AG09309 (cell line): ENCODE measurements at regions not wholly inside any gene's neighbourhood (a gene's known extent, or its start where the extent isn't known, plus 50 kb on each side); places are given as distances from the start of the nearest gene placed in this dataset.

Source experiments
- DNase-seq: peaks from one replicate; pipeline ENCODE4 v3.0.0-alpha.2; 2010; ENCODE audit warnings: low read depth
- H3K4me3 ChIP-seq: 2 replicates; pipeline ENCODE4 v1.5.1; 2011; ENCODE audit warnings: mild to moderate bottlenecking, low read depth, low read length, moderate library complexity; ENCODE audit not compliant: control insufficient read depth
- CTCF ChIP-seq: IDR thresholded peaks from 2 replicates; pipeline ENCODE4 v1.5.1; 2011; ENCODE audit warnings: mild to moderate bottlenecking, low read depth, low read length, inconsistent platforms; ENCODE audit not compliant: insufficient read depth, control insufficient read depth; ENCODE audit errors: missing control alignments

GRCh38 chrX:10045327-10046000, 78.3 kb downstream of the CLDN34 start:
- TF ChIP-seq CTCF = no peak
- DNase-seq = no peak
- H3K4me3 ChIP-seq = no peak overlapping the region

- no peak overlapping the region for H3K4me3 ChIP-seq
- no peak for TF ChIP-seq CTCF
- no peak for DNase-seq
Observed at GRCh38 chrX:10047133-10047532, 80.0 kb downstream of the CLDN34 start.

GRCh38 chrX:10047631-10048030, 80.5 kb downstream of the CLDN34 start:
- TF ChIP-seq CTCF = no peak
- no peak overlapping the region for H3K4me3 ChIP-seq

GRCh38 chrX:10048076-10048475, 80.9 kb downstream of the CLDN34 start:
- H3K4me3 ChIP-seq = no peak overlapping the region
- DNase-seq = no peak
- no peak for TF ChIP-seq CTCF

More at GRCh38 chrX:10047631-10048030, 80.5 kb downstream of the CLDN34 start:
- DNase-seq = no peak

GRCh38 chrX:10048707-10049106, 81.5 kb downstream of the CLDN34 start:
- no peak overlapping the region for H3K4me3 ChIP-seq
- no peak for DNase-seq
- TF ChIP-seq CTCF = no peak

- no peak overlapping the region for H3K4me3 ChIP-seq
- no peak for TF ChIP-seq CTCF
- DNase-seq = no peak
Observed at GRCh38 chrX:10049236-10049635, 82.1 kb downstream of the CLDN34 start.
